Naive thymus-derived CD4-positive, alpha-beta T cell (primary cell): ENCODE measurements at regions not wholly inside any gene's neighbourhood (a gene's known extent, or its start where the extent isn't known, plus 50 kb on each side); places are given as distances from the start of the nearest gene placed in this dataset.
A peak's percentile ranks its signal among the peaks of the same experiment; 100 is the strongest.

Source experiments
- ATAC-seq: fragments of 150-1000 bp; cut with Tn5 transposase; 2 replicates; pipeline ENCODE4 v1.10.0; 2021; ENCODE audit warnings: mild to moderate bottlenecking, moderate library complexity
- CTCF ChIA-PET: fragments of 350-600 bp; sonication (Branson Sonifier 250); formaldehyde crosslinking; loops from one replicate; lab custom pipeline; 2021; ENCODE audit warnings: antibody characterized with exemption; lab: Charles Lee
- POLR2A ChIA-PET: fragments of 350-600 bp; sonication (Branson Sonifier 250); formaldehyde crosslinking; loops from one replicate; lab custom pipeline; 2021; ENCODE audit warnings: antibody characterized with exemption, inconsistent platforms; lab: Charles Lee
- DNase-seq, 9 donors: peaks; one replicate each; pipeline versions ENCODE4 v3.0.0 to v3.0.0-alpha.2; 2020 to 2022; ENCODE audit warnings: mixed read lengths in 1 of 9
- H3K27ac ChIP-seq: one replicate; pipeline ENCODE4 v1.7.0; 2013; ENCODE audit warnings: mild to moderate bottlenecking, low read depth, low read length, moderate library complexity
- H3K27me3 ChIP-seq, 2 donors: one replicate each; pipeline ENCODE4 v1.7.0; 2013; ENCODE audit warnings: low read length in 2 of 2, mild to moderate bottlenecking in 2 of 2, moderate library complexity in 2 of 2; ENCODE audit not compliant: control insufficient read depth in 2 of 2, insufficient read depth in 2 of 2
- H3K36me3 ChIP-seq, 3 experiments: 1 replicate in 2 of 3; 2 replicates in 1 of 3; pipeline ENCODE4 v1.7.0; 2013; ENCODE audit warnings: low read length in 3 of 3, mild to moderate bottlenecking in 3 of 3, moderate library complexity in 1 of 3; ENCODE audit not compliant: insufficient read depth in 3 of 3, control insufficient read depth in 2 of 3
- H3K4me1 ChIP-seq, 2 donors: one replicate each; pipeline ENCODE4 v1.7.0; 2013; ENCODE audit warnings: low read length in 2 of 2, mild to moderate bottlenecking in 2 of 2, moderate library complexity in 1 of 2; ENCODE audit not compliant: control insufficient read depth in 2 of 2, insufficient read depth in 2 of 2
- H3K4me3 ChIP-seq: 2 replicates; pipeline ENCODE4 v1.7.0; 2013; ENCODE audit warnings: mild to moderate bottlenecking, low read length
- H3K9me3 ChIP-seq, 3 experiments: 1 replicate in 2 of 3; 2 replicates in 1 of 3; pipeline ENCODE4 v1.7.0; 2013; ENCODE audit warnings: low read length in 3 of 3; ENCODE audit not compliant: control insufficient read depth in 2 of 3
- H3K27ac Mint-ChIP-seq, 9 donors: one replicate each; pipeline ENCODE4 v1.8.0; 2020 to 2022; ENCODE audit warnings: mixed read lengths in 9 of 9, mild to moderate bottlenecking in 8 of 9, moderate library complexity in 5 of 9, inconsistent platforms in 2 of 9
- H3K27me3 Mint-ChIP-seq, 5 donors: one replicate each; pipeline ENCODE4 v1.8.0; 2021 to 2022; ENCODE audit warnings: mixed read lengths in 5 of 5, mild to moderate bottlenecking in 1 of 5
- H3K36me3 Mint-ChIP-seq, 5 donors: one replicate each; pipeline ENCODE4 v1.8.0; 2020 to 2022; ENCODE audit warnings: mixed read lengths in 5 of 5, mild to moderate bottlenecking in 3 of 5, inconsistent platforms in 1 of 5
- H3K4me1 Mint-ChIP-seq, 7 donors: one replicate each; pipeline ENCODE4 v1.8.0; 2020 to 2022; ENCODE audit warnings: mixed read lengths in 7 of 7, mild to moderate bottlenecking in 3 of 7, inconsistent platforms in 1 of 7
- H3K4me3 Mint-ChIP-seq, 10 donors: one replicate each; pipeline ENCODE4 v1.8.0; 2020 to 2022; ENCODE audit warnings: mild to moderate bottlenecking in 10 of 10, mixed read lengths in 10 of 10, moderate library complexity in 6 of 10, inconsistent platforms in 2 of 10
- H3K9me3 Mint-ChIP-seq, 11 donors: one replicate each; pipeline ENCODE4 v1.8.0; 2020 to 2022; ENCODE audit warnings: mixed read lengths in 11 of 11, mild to moderate bottlenecking in 4 of 11, inconsistent platforms in 1 of 11, moderate library complexity in 1 of 11
- intact Hi-C, 2 donors: fragments of 100-400 bp; cut with micrococcal nuclease; formaldehyde crosslinking; loops; one replicate each; pipeline ENCODE4 v1.15.1; 2023

- POLR2A ChIA-PET: interaction anchor here (0.7 to 1.5 kb wide), 2 partner anchors 300 to 928 kb away, joined by 4 read pairs; no protein-coding TSS in a partner anchor
- Histone ChIP-seq H3K4me3 (no peak overlapping the region), H3K4me1 (no peaks in the 10 kb centered on the region), H3K36me3 (no peaks in the 10 kb centered on the region), H3K27ac (no peak overlapping the region), H3K9me3 (no peaks in the 10 kb centered on the region), H3K27me3 (no peaks in the 10 kb centered on the region)
- no peaks in the 10 kb centered on the region for H3K36me3 Mint-ChIP-seq
- CTCF ChIA-PET: interaction anchor here (0.6 to 4.3 kb wide), 5 partner anchors 51 to 352 kb away, joined by 3 to 139 read pairs (median 4); no protein-coding TSS in a partner anchor
- ATAC-seq: peak; percentile 97
- H3K27ac Mint-ChIP-seq: peak overlapping the region in 1 of 9 donors; percentile 40
- H3K4me1 Mint-ChIP-seq: no peaks in the 10 kb centered on the region
- intact Hi-C loops: loop anchor here (1.0 to 5.0 kb wide), 3 partner anchors 167 to 334 kb away; partner anchors contain the start of gene EEPD1 (in 1 of the 2)
- no peaks in the 10 kb centered on the region for H3K9me3 Mint-ChIP-seq
- H3K4me3 Mint-ChIP-seq: no peak overlapping the region
- DNase-seq: peak; percentile 56 to 81 (median 74)
- peaks cover 0 to 4% (median 0%) of the 10 kb centered on the region in 5 donors for H3K27me3 Mint-ChIP-seq
These were observed 167.8 kb upstream of the EEPD1 start for GRCh38 chr7:35985126-35985754.

- Mint-ChIP-seq H3K9me3 (no peaks in the 10 kb centered on the region), H3K4me1 (no peaks in the 10 kb centered on the region), H3K36me3 (no peaks in the 10 kb centered on the region), H3K4me3 (no peak overlapping the region), H3K27ac (no peak overlapping the region), H3K27me3 (no peaks in the 10 kb centered on the region)
- H3K27me3 ChIP-seq: no peaks in the 10 kb centered on the region
- H3K4me3 ChIP-seq: no peak overlapping the region
- no peaks in the 10 kb centered on the region for H3K9me3 ChIP-seq
- POLR2A ChIA-PET: no interaction called here
- intact Hi-C loops: loop anchor here in 1 of 2 donors (5.0 kb wide), 1 partner anchor 165 kb away; the partner anchor contains the start of gene EEPD1
- no peak overlapping the region for H3K27ac ChIP-seq
- CTCF ChIA-PET: interaction anchor here (1.1 to 4.3 kb wide), 2 partner anchors 212 to 303 kb away, joined by 3 to 139 read pairs; no protein-coding TSS in a partner anchor
- no peaks in the 10 kb centered on the region for H3K36me3 ChIP-seq
- ATAC-seq (no peak), DNase-seq (no peak)
- no peaks in the 10 kb centered on the region for H3K4me1 ChIP-seq
These were observed 166.0 kb upstream of the EEPD1 start for GRCh38 chr7:35987016-35987415.

GRCh38 chr7:35988105-35988504, 164.9 kb upstream of the EEPD1 start:
- Histone ChIP-seq H3K4me1 (no peaks in the 10 kb centered on the region), H3K9me3 (no peaks in the 10 kb centered on the region), H3K27me3 (no peaks in the 10 kb centered on the region), H3K27ac (no peak overlapping the region), H3K36me3 (no peaks in the 10 kb centered on the region), H3K4me3 (no peak overlapping the region)
- DNase-seq (no peak), ATAC-seq (no peak)
- peaks cover 0 to 3% (median 0%) of the 10 kb centered on the region in 5 donors for H3K27me3 Mint-ChIP-seq
- no peak overlapping the region for H3K27ac Mint-ChIP-seq
- no peak overlapping the region for H3K4me3 Mint-ChIP-seq
- CTCF ChIA-PET: no interaction called here
- H3K9me3 Mint-ChIP-seq: peaks cover 0 to 1% (median 0%) of the 10 kb centered on the region in 11 donors
- intact Hi-C loops: loop anchor here in 1 of 2 donors (5.0 kb wide), 1 partner anchor 164 kb away; the partner anchor contains the start of gene EEPD1
- no peaks in the 10 kb centered on the region for H3K4me1 Mint-ChIP-seq
- H3K36me3 Mint-ChIP-seq: no peaks in the 10 kb centered on the region
- POLR2A ChIA-PET: no interaction called here

GRCh38 chr7:35988818-35989217, 164.2 kb upstream of the EEPD1 start:
- Histone ChIP-seq H3K36me3 (no peaks in the 10 kb centered on the region), H3K4me1 (no peaks in the 10 kb centered on the region), H3K27ac (no peak overlapping the region), H3K4me3 (no peak overlapping the region), H3K9me3 (no peaks in the 10 kb centered on the region), H3K27me3 (no peaks in the 10 kb centered on the region)
- Mint-ChIP-seq H3K27me3 (peaks cover 0 to 5% (median 0%) of the 10 kb centered on the region in 5 donors), H3K9me3 (peaks cover 0 to 3% (median 0%) of the 10 kb centered on the region in 11 donors), H3K4me1 (no peaks in the 10 kb centered on the region), H3K36me3 (no peaks in the 10 kb centered on the region), H3K27ac (no peak overlapping the region), H3K4me3 (no peak overlapping the region)
- DNase-seq (no peak), ATAC-seq (no peak)
- intact Hi-C loops: loop anchor here in 1 of 2 donors (5.0 kb wide), 1 partner anchor 163 kb away; the partner anchor contains the start of gene EEPD1
- CTCF ChIA-PET: no interaction called here
- POLR2A ChIA-PET: no interaction called here

- Histone ChIP-seq H3K4me1 (no peaks in the 10 kb centered on the region), H3K27ac (no peak overlapping the region), H3K9me3 (no peaks in the 10 kb centered on the region), H3K4me3 (no peak overlapping the region), H3K27me3 (no peaks in the 10 kb centered on the region), H3K36me3 (no peaks in the 10 kb centered on the region)
- ATAC-seq (no peak), DNase-seq (no peak)
- ChIA-PET CTCF (no interaction called here), POLR2A (no interaction called here)
- H3K4me1 Mint-ChIP-seq: no peaks in the 10 kb centered on the region
- intact Hi-C loops: no loop called here
- no peak overlapping the region for H3K4me3 Mint-ChIP-seq
- no peak overlapping the region for H3K27ac Mint-ChIP-seq
- H3K9me3 Mint-ChIP-seq: peaks cover 0 to 3% (median 0%) of the 10 kb centered on the region in 11 donors
- peaks cover 0 to 5% (median 0%) of the 10 kb centered on the region in 5 donors for H3K27me3 Mint-ChIP-seq
- no peaks in the 10 kb centered on the region for H3K36me3 Mint-ChIP-seq
These were observed 161.4 kb upstream of the EEPD1 start for GRCh38 chr7:35991511-35992232.

- Histone ChIP-seq H3K27me3 (no peaks in the 10 kb centered on the region), H3K4me3 (no peak overlapping the region), H3K36me3 (no peaks in the 10 kb centered on the region), H3K27ac (no peak overlapping the region), H3K4me1 (no peaks in the 10 kb centered on the region), H3K9me3 (no peaks in the 10 kb centered on the region)
- DNase-seq (no peak), ATAC-seq (no peak)
- intact Hi-C loops: no loop called here
- POLR2A ChIA-PET: no interaction called here
- H3K4me3 Mint-ChIP-seq: no peak overlapping the region
- peaks cover 0 to 5% (median 0%) of the 10 kb centered on the region in 5 donors for H3K27me3 Mint-ChIP-seq
- H3K9me3 Mint-ChIP-seq: peaks cover 0 to 3% (median 0%) of the 10 kb centered on the region in 11 donors
- CTCF ChIA-PET: no interaction called here
- H3K4me1 Mint-ChIP-seq: no peaks in the 10 kb centered on the region
- no peak overlapping the region for H3K27ac Mint-ChIP-seq
- H3K36me3 Mint-ChIP-seq: no peaks in the 10 kb centered on the region
These were observed 160.6 kb upstream of the EEPD1 start for GRCh38 chr7:35992436-35992835.
